Motor neuron (in vitro differentiated cells): ENCODE measurements at regions not wholly inside any gene's neighbourhood (a gene's known extent, or its start where the extent isn't known, plus 50 kb on each side); places are given as distances from the start of the nearest gene placed in this dataset.
"Not testable (repeated sequence)": the region's sequence is repeated elsewhere in the genome, so short reads cannot be mapped to it uniquely, and the experiment has no call there.

Source experiments
- ATAC-seq, 8 experiments: fragments of 200-7000 bp; cut with Tn5 transposase; replicated peaks in 6 of 8; 2 replicates each; pipeline ENCODE4 v1.8.0; 2021; ENCODE audit warnings: mild to moderate bottlenecking in 8 of 8, moderate library complexity in 8 of 8
- H3K27ac ChIP-seq, 2 donors: fragments of 250-450 bp; sonication (Bioruptor Pico); 2 replicates each; pipeline ENCODE4 v1.9.0; 2021; ENCODE audit warnings: antibody characterized with exemption in 2 of 2, mild to moderate bottlenecking in 2 of 2, moderate library complexity in 1 of 2
- H3K4me1 ChIP-seq, 2 donors: fragments of 250-450 bp; sonication (Bioruptor Pico); replicated peaks in 1 of 2; 2 replicates each; pipeline ENCODE4 v1.6.1; 2021; ENCODE audit warnings: antibody characterized with exemption in 2 of 2, mild to moderate bottlenecking in 2 of 2, moderate library complexity in 1 of 2
- H3K4me3 ChIP-seq, 5 donors: fragments of 250-450 bp; sonication (Bioruptor Pico); 2 replicates each; pipeline ENCODE4 v1.9.0; 2021; ENCODE audit warnings: antibody characterized with exemption in 5 of 5, mild to moderate bottlenecking in 5 of 5, moderate library complexity in 4 of 5
- WGBS, 10 experiments: fragments of 450-650 bp; shearing (Covaris generic); methylation state at CpG; one replicate each; pipeline ENCODE4 v1.0.0; 2022; 5-methylcytosine and 5-hydroxymethylcytosine counted together
- in situ Hi-C, 9 experiments: fragments of 400-800 bp; cut with MboI; loops; one replicate each; pipeline ENCODE4 v1.15.0; 2021; ENCODE audit warnings: low sequenced_read_pairs in 9 of 9, low pct_unique_long_range_greater_than_20kb in 2 of 9; ENCODE audit not compliant: unreplicated experiment in 9 of 9

- H3K4me3 ChIP-seq, result no peak overlapping the region
- no peak for ATAC-seq
- in situ Hi-C loops, result no loop called here
- 83 to 97% (median 88%) methylated on average over 4 to 10 of the region's 10 CpGs; no CpG with 5 or more reads in 3 of the 10 experiments for WGBS, 10 experiments
- H3K27ac ChIP-seq, result no peak overlapping the region
- no peaks in the 10 kb centered on the region for H3K4me1 ChIP-seq
Measured at GRCh38 chr13:44744880-44745633, 168.9 kb upstream of the TSC22D1 start.

GRCh38 chr13:44739539-44739938 is 163.4 kb upstream of the TSC22D1 start:
- no peak overlapping the region for H3K27ac ChIP-seq
- WGBS, 10 experiments, result 0 to 96% (median 80%) methylated on average over 1 to 6 of the region's 7 CpGs; no CpG with 5 or more reads in 1 of the 10 experiments
- in situ Hi-C loops, result no loop called here
- no peaks in the 10 kb centered on the region for H3K4me1 ChIP-seq
- ATAC-seq, result peak in 3 of 8 experiments; percentile 22 to 90 (median 79)
- H3K4me3 ChIP-seq, result no peak overlapping the region

GRCh38 chr13:44739120-44739519 is 163.0 kb upstream of the TSC22D1 start:
- Histone ChIP-seq H3K27ac (no peak overlapping the region), H3K4me1 (no peaks in the 10 kb centered on the region), H3K4me3 (no peak overlapping the region)
- ATAC-seq, result peak in 3 of 8 experiments; percentile 25 to 60 (median 45)
- WGBS, 10 experiments, result 49 to 100% (median 75%) methylated on average over 1 to 4 of the region's 4 CpGs
- in situ Hi-C loops, result no loop called here

- no peak overlapping the region for H3K27ac ChIP-seq
- 50 to 100% (median 92%) methylated on average over 1 of the region's 2 CpGs; no CpG with 5 or more reads in 6 of the 10 experiments for WGBS, 10 experiments
- H3K4me3 ChIP-seq, result no peak overlapping the region
- no peaks in the 10 kb centered on the region for H3K4me1 ChIP-seq
- in situ Hi-C loops, result no loop called here
- no peak for ATAC-seq
Measured at GRCh38 chr13:44738463-44738862, 162.3 kb upstream of the TSC22D1 start.

- in situ Hi-C loops, result no loop called here
- H3K4me1 ChIP-seq, result no peaks in the 10 kb centered on the region
- 63 to 100% (median 88%) methylated on average over 1 to 4 of the region's 4 CpGs; no CpG with 5 or more reads in 1 of the 10 experiments for WGBS, 10 experiments
- no peak for ATAC-seq
- no peak overlapping the region for H3K27ac ChIP-seq
- no peak overlapping the region for H3K4me3 ChIP-seq
Measured at GRCh38 chr13:44735806-44736205, 159.7 kb upstream of the TSC22D1 start.

- Histone ChIP-seq H3K27ac (no peak overlapping the region), H3K4me3 (no peak overlapping the region), H3K4me1 (no peaks in the 10 kb centered on the region)
- in situ Hi-C loops, result no loop called here
- peak in 3 of 8 experiments; percentile 69 to 86 (median 76) for ATAC-seq
- WGBS, 10 experiments, result 67% methylated on average over 1 of the region's 1 CpG; no CpG with 5 or more reads in 9 of the 10 experiments
Measured at GRCh38 chr13:44734201-44734707, 158.1 kb upstream of the TSC22D1 start.

- H3K4me3 ChIP-seq, result no peak overlapping the region
- 67 to 100% (median 85%) methylated on average over 1 to 12 of the region's 13 CpGs for WGBS, 10 experiments
- in situ Hi-C loops, result no loop called here
- no peak for ATAC-seq
- H3K27ac ChIP-seq, result no peak overlapping the region
- H3K4me1 ChIP-seq, result no peaks in the 10 kb centered on the region
Measured at GRCh38 chr13:44732503-44733098, 156.5 kb upstream of the TSC22D1 start.

GRCh38 chr13:44730851-44731250 is 154.7 kb upstream of the TSC22D1 start:
- Histone ChIP-seq H3K4me3 (no peak overlapping the region), H3K4me1 (no peaks in the 10 kb centered on the region), H3K27ac (no peak overlapping the region)
- no peak for ATAC-seq
- in situ Hi-C loops, result no loop called here
- 0 to 33% (median 6%) methylated on average over 1 of the region's 1 CpG; no CpG with 5 or more reads in 3 of the 10 experiments for WGBS, 10 experiments

GRCh38 chr13:44730099-44730498 is 154.0 kb upstream of the TSC22D1 start:
- ATAC-seq, result no peak
- in situ Hi-C loops, result no loop called here
- WGBS, 10 experiments, result 88 to 100% (median 92%) methylated on average over 1 to 11 of the region's 15 CpGs

GRCh38 chr13:44727591-44727990 is 151.5 kb upstream of the TSC22D1 start:
- ATAC-seq, H3K4me1 ChIP-seq, H3K4me3 ChIP-seq, in situ Hi-C loops, H3K27ac ChIP-seq: not testable (repeated sequence)
- WGBS, 10 experiments, result 60 to 100% (median 90%) methylated on average over 1 to 7 of the region's 7 CpGs; no CpG with 5 or more reads in 1 of the 10 experiments

More at GRCh38 chr13:44730099-44730498, 154.0 kb upstream of the TSC22D1 start:
- Histone ChIP-seq H3K4me3 (no peak overlapping the region), H3K4me1 (no peaks in the 10 kb centered on the region), H3K27ac (no peak overlapping the region)

- whole genome bisulfite sequencing, 10 experiments, result 52 to 100% (median 74%) methylated on average over 1 to 6 of the region's 6 CpGs; no CpG with 5 or more reads in 1 of the 10 experiments
- H3K27ac ChIP-seq, result no peak overlapping the region
- in situ Hi-C loops, result no loop called here
Measured at GRCh38 chr13:44726778-44727177, 150.6 kb upstream of the TSC22D1 start.

GRCh38 chr13:44726214-44726613 is 150.1 kb upstream of the TSC22D1 start:
- 14 to 88% (median 81%) methylated on average over 1 to 3 of the region's 3 CpGs; no CpG with 5 or more reads in 3 of the 10 experiments for WGBS, 10 experiments
- Histone ChIP-seq H3K27ac (no peak overlapping the region), H3K4me1 (no peaks in the 10 kb centered on the region), H3K4me3 (no peak overlapping the region)
- peak in 3 of 8 experiments; percentile 16 to 91 (median 57) for ATAC-seq
- in situ Hi-C loops, result no loop called here

More at GRCh38 chr13:44726778-44727177, 150.6 kb upstream of the TSC22D1 start:
- Histone ChIP-seq H3K4me1 (no peaks in the 10 kb centered on the region), H3K4me3 (no peak overlapping the region)
- ATAC-seq, result peak in 2 of 8 experiments; percentile 38 to 67
